ENCODE measurements at regions not wholly inside any gene's neighbourhood (a gene's known extent, or its start where the extent isn't known, plus 50 kb on each side); places are given as distances from the start of the nearest gene placed in this dataset.

GRCh38 chr4:180538384-180539057 is 1704.7 kb upstream of the TENM3 start:
- TF ChIP-seq CTCF (conservative IDR thresholded peaks at IDR 0.05) (no peak), ZFX (IDR thresholded peaks at IDR 0.05) (no peak)

All from C4-2B (cell line).